ENCODE measurements at regions not wholly inside any gene's neighbourhood (a gene's known extent, or its start where the extent isn't known, plus 50 kb on each side); places are given as distances from the start of the nearest gene placed in this dataset.

DNA sequence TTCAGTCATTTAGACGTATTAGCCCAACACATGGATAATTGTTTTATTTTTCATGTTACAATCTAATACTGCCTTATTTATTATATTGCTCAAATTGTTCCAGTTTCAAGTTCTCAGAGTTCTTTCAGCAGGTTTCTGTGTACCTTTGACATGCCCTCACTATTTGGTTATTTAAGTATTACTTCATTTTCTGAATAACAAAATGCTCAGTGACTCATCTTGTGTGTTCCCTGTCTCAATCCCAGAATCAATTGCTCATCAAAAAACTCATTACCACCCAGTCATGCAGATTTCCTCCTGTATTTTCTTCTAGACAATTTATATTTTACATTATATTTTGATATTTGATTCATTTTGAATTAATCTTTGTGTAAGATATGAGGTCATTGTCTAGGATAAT lies 562.6 kb downstream of the ANXA1 start:
- H3K9me3 ChIP-seq: no peaks in the 10 kb centered on the region
- no peak for ATAC-seq
- H3K27me3 ChIP-seq: no peaks in the 10 kb centered on the region
- TF ChIP-seq, protein P1, sequence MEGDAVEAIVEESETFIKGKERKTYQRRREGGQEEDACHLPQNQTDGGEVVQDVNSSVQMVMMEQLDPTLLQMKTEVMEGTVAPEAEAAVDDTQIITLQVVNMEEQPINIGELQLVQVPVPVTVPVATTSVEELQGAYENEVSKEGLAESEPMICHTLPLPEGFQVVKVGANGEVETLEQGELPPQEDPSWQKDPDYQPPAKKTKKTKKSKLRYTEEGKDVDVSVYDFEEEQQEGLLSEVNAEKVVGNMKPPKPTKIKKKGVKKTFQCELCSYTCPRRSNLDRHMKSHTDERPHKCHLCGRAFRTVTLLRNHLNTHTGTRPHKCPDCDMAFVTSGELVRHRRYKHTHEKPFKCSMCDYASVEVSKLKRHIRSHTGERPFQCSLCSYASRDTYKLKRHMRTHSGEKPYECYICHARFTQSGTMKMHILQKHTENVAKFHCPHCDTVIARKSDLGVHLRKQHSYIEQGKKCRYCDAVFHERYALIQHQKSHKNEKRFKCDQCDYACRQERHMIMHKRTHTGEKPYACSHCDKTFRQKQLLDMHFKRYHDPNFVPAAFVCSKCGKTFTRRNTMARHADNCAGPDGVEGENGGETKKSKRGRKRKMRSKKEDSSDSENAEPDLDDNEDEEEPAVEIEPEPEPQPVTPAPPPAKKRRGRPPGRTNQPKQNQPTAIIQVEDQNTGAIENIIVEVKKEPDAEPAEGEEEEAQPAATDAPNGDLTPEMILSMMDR (IDR thresholded peaks at IDR 0.05): no peak
- H3K4me1 ChIP-seq: no peaks in the 10 kb centered on the region
- no peak overlapping the region for H3K27ac ChIP-seq
- DNase-seq: no peak
- no peak overlapping the region for H3K4me3 ChIP-seq
- no peaks in the 10 kb centered on the region for H3K36me3 ChIP-seq
- intact Hi-C loops (cut with DNase I): no loop called here

GRCh38 chr9:73715591-73715990 lies 563.9 kb downstream of the ANXA1 start:
- TF ChIP-seq, protein P1 (IDR thresholded peaks at IDR 0.05): no peak
- no peaks in the 10 kb centered on the region for H3K4me1 ChIP-seq
- no peaks in the 10 kb centered on the region for H3K9me3 ChIP-seq
- ATAC-seq (no peak), DNase-seq (no peak)
- no peaks in the 10 kb centered on the region for H3K36me3 ChIP-seq
- intact Hi-C loops (cut with DNase I): no loop called here
- no peak overlapping the region for H3K4me3 ChIP-seq
- no peaks in the 10 kb centered on the region for H3K27me3 ChIP-seq
- H3K27ac ChIP-seq: no peak overlapping the region

GRCh38 chr9:73719660-73720059 lies 568.0 kb downstream of the ANXA1 start:
- no peak for ATAC-seq
- H3K4me3 ChIP-seq: no peak overlapping the region
- TF ChIP-seq, protein P1 (IDR thresholded peaks at IDR 0.05): no peak
- DNase-seq: no peak
- no peaks in the 10 kb centered on the region for H3K36me3 ChIP-seq
- H3K9me3 ChIP-seq: peaks cover 0 to 2% of the 10 kb centered on the region in 2 donors
- no peaks in the 10 kb centered on the region for H3K4me1 ChIP-seq
- H3K27ac ChIP-seq: no peak overlapping the region
- no peaks in the 10 kb centered on the region for H3K27me3 ChIP-seq
- intact Hi-C loops (cut with DNase I): no loop called here

DNA sequence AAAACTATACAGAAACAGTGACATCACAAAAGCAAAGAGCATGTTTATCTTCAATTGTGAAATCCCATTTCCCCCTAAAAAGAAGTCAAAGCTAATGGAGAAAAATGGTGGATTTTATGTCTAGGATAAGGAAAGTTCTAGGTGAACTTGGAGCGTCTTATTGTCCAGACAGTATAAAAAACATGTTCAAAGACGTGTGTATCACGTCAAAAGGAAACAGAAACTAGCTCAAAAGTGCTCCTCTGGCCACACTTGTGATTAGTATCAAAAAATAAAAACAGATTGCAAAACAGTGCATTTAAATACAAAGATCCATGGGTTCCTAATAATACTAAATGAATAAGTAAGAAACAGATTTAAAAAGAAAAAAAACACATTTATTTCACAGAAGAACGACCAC lies 568.9 kb downstream of the ANXA1 start:
- no peak overlapping the region for H3K4me3 ChIP-seq
- H3K9me3 ChIP-seq: peaks cover 0 to 2% of the 10 kb centered on the region in 2 donors
- TF ChIP-seq, protein P1 (IDR thresholded peaks at IDR 0.05): no peak
- H3K27ac ChIP-seq: no peak overlapping the region
- intact Hi-C loops (cut with DNase I): no loop called here
- no peaks in the 10 kb centered on the region for H3K4me1 ChIP-seq
- ATAC-seq (no peak), DNase-seq (no peak)
- no peaks in the 10 kb centered on the region for H3K36me3 ChIP-seq
- no peaks in the 10 kb centered on the region for H3K27me3 ChIP-seq

DNA sequence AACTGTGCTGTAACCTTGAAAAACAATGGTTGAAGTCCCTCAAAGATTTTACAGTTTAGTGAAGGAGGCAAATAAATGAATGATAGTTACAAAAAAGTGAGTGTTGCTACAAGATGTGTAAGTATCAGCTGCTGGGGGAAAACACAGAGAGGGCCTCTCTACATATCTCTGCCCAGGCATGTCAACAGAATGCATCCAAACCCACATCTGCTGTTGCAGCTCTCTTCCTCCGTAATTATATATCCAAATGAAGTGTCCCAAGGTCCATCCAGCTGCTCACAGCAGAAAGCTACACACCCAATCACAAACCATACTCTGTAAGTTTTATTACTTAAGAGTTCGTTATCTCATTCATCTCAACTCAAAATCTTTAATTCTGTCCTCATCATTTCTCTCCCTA lies 584.6 kb downstream of the ANXA1 start:
- ATAC-seq (no peak), DNase-seq (no peak)
- no peaks in the 10 kb centered on the region for H3K36me3 ChIP-seq
- H3K4me3 ChIP-seq: no peak overlapping the region
- no peak overlapping the region for H3K27ac ChIP-seq
- TF ChIP-seq, protein P1 (IDR thresholded peaks at IDR 0.05): no peak
- H3K27me3 ChIP-seq: no peaks in the 10 kb centered on the region
- H3K9me3 ChIP-seq: peaks cover 0 to 3% of the 10 kb centered on the region in 2 donors
- no peaks in the 10 kb centered on the region for H3K4me1 ChIP-seq
- intact Hi-C loops (cut with DNase I): no loop called here

Data from left lung (tissue), 4 donors.